K562 (cell line): ENCODE measurements at regions not wholly inside any gene's neighbourhood (a gene's known extent, or its start where the extent isn't known, plus 50 kb on each side); places are given as distances from the start of the nearest gene placed in this dataset.

Experiments used
- ATAC-seq: fragments of 200-7000 bp; cut with Tn5 transposase; 3 replicates; pipeline ENCODE4 v1.9.1; 2020; ENCODE audit warnings: moderate library complexity
- BruUV-seq: library from RNA; stranded (reverse); fragments of 400-500 nt; replicated peaks from 2 replicates; lab custom pipeline; 2021; lab: Mats Ljungman, UMichigan
- CTCF ChIA-PET: fragments of 300-600 bp; formaldehyde crosslinking; extraction: SDS; loops from one replicate; lab custom pipeline; 2021; ENCODE audit warnings: low intra/inter-chr PET ratio; lab: Yijun Ruan, JAX
- POLR2A ChIA-PET: fragments of 300-600, 350-650 bp; sonication (Branson Sonifier 250); formaldehyde crosslinking; extraction: SDS; loops from one replicate; lab custom pipeline; 2021; ENCODE audit warnings: antibody characterized with exemption, inconsistent platforms; lab: Yijun Ruan, JAX
- DNase-seq, 4 experiments: peaks; one replicate each; pipeline versions ENCODE4 v3.0.0 to v3.0.0-alpha.2; 2011 to 2018; ENCODE audit warnings: low spot score in 3 of 4, mixed read lengths in 3 of 4; ENCODE audit errors: extremely low read depth in 1 of 4
- FAIRE-seq: peaks from 2 replicates; lab custom pipeline; 2011; peaks lifted over from hg19 to GRCh38; lab: Jason Lieb, UNC
- H2AFZ ChIP-seq: 2 replicates; pipeline ENCODE4 v1.6.0; 2011; ENCODE audit warnings: low read depth, low read length, control low read depth, inconsistent platforms
- H3K27ac ChIP-seq: fragments of 200-600 bp; 3 replicates; pipeline ENCODE4 v1.8.0; 2011; ENCODE audit warnings: low read depth, mild to moderate bottlenecking, control low read depth, inconsistent platforms, low read length, moderate library complexity, mixed read lengths; ENCODE audit errors: extremely low read depth
- H3K27me3 ChIP-seq, 2 experiments: fragments of 300-600 bp in 1 of 2; 2 replicates in 1 of 2; 3 replicates in 1 of 2; pipeline versions ENCODE4 v1.6.0 to v1.8.0; 2011; ENCODE audit warnings: inconsistent platforms in 2 of 2, low read length in 2 of 2, mild to moderate bottlenecking in 1 of 2, mixed read lengths in 1 of 2, moderate library complexity in 1 of 2; ENCODE audit not compliant: control insufficient read depth in 2 of 2, insufficient read depth in 2 of 2
- H3K36me3 ChIP-seq: fragments of 300-600 bp; 3 replicates; pipeline ENCODE4 v1.8.0; 2011; ENCODE audit warnings: mild to moderate bottlenecking, low read length, inconsistent platforms; ENCODE audit not compliant: control insufficient read depth, insufficient read depth
- H3K4me1 ChIP-seq, 2 experiments: fragments of 200-600 bp in 1 of 2; replicated peaks in 1 of 2; 2 replicates in 1 of 2; 3 replicates in 1 of 2; pipeline versions ENCODE4 v1.5.1 to v1.8.0; 2011; ENCODE audit warnings: inconsistent platforms in 2 of 2, low read length in 2 of 2, mild to moderate bottlenecking in 1 of 2, mixed read lengths in 1 of 2, moderate library complexity in 1 of 2; ENCODE audit not compliant: control insufficient read depth in 2 of 2, insufficient read depth in 2 of 2
- H3K4me2 ChIP-seq: 2 replicates; pipeline ENCODE4 v1.6.1; 2011; ENCODE audit warnings: low read length, control low read depth, inconsistent platforms, mixed read lengths; ENCODE audit not compliant: insufficient read depth
- H3K4me3 ChIP-seq: fragments of 200-600 bp; sonication (generic), shearing (Covaris generic); 2 replicates; pipeline ENCODE4 v1.5.1; 2016; ENCODE audit warnings: control low read depth, inconsistent platforms
- H3K79me2 ChIP-seq: fragments of 200-600 bp; 3 replicates; pipeline ENCODE4 v1.8.0; 2011; ENCODE audit warnings: low read length, inconsistent platforms; ENCODE audit not compliant: control insufficient read depth, insufficient read depth
- H3K9ac ChIP-seq, 2 experiments: 2 replicates each; pipeline versions ENCODE4 v1.6.0 to v1.6.1; 2011; ENCODE audit warnings: low read depth in 2 of 2, low read length in 2 of 2, control low read depth in 1 of 2, inconsistent platforms in 1 of 2, mild to moderate bottlenecking in 1 of 2, mixed read lengths in 1 of 2; ENCODE audit not compliant: insufficient read depth in 1 of 2
- H3K9me1 ChIP-seq: one replicate; pipeline ENCODE4 v1.6.0; 2011; ENCODE audit warnings: inconsistent platforms, mild to moderate bottlenecking, low read length, moderate library complexity; ENCODE audit not compliant: control insufficient read depth, insufficient read depth
- H3K9me3 ChIP-seq: replicated peaks from 2 replicates; pipeline ENCODE4 v1.5.1; 2011; ENCODE audit warnings: low read depth, low read length, inconsistent platforms; ENCODE audit not compliant: control insufficient read depth, insufficient read depth
- H4K20me1 ChIP-seq: replicated peaks from 2 replicates; pipeline ENCODE4 v1.6.1; 2011; ENCODE audit warnings: low read length, inconsistent platforms, mixed read lengths; ENCODE audit not compliant: control insufficient read depth, insufficient read depth
- CEBPB ChIP-seq: fragments of 450-650 bp; IDR thresholded peaks from 2 replicates; pipeline ENCODE4 v1.6.1; 2016; ENCODE audit warnings: missing genetic modification characterization, missing compliant biosample characterization
- FOSL1 ChIP-seq: fragments of 200-800 bp; sonication (Bioruptor generic); conservative IDR thresholded peaks from 2 replicates; pipeline ENCODE4 v1.6.1; 2016; ENCODE audit warnings: missing genetic modification characterization, missing compliant biosample characterization
- FOXK2 ChIP-seq, 2 experiments: fragments of 450-650 bp; IDR thresholded peaks in 1 of 2; conservative IDR thresholded peaks in 1 of 2; 2 replicates each; pipeline ENCODE4 v1.6.1; 2016; ENCODE audit warnings: low read depth in 2 of 2, mild to moderate bottlenecking in 1 of 2
- NRF1 ChIP-seq, 2 experiments: fragments of 450-650 bp; IDR thresholded peaks in 1 of 2; conservative IDR thresholded peaks in 1 of 2; 2 replicates each; pipeline ENCODE4 v1.6.1; 2014; ENCODE audit warnings: mild to moderate bottlenecking in 2 of 2
- POU5F1 ChIP-seq: fragments of 150-350 bp; IDR thresholded peaks from 2 replicates; pipeline ENCODE4 v1.6.1; 2014; ENCODE audit warnings: borderline replicate concordance, low read length, low read depth, mild to moderate bottlenecking; ENCODE audit not compliant: partially characterized antibody
- SMAD1 ChIP-seq: fragments of 150-350 bp; IDR thresholded peaks from 2 replicates; pipeline ENCODE4 v1.6.1; 2014; ENCODE audit warnings: low read length, low read depth; ENCODE audit not compliant: partially characterized antibody
- TCFL5 ChIP-seq: fragments of 250-450 bp; sonication (Bioruptor Pico); conservative IDR thresholded peaks from 2 replicates; pipeline ENCODE4 v1.6.1; 2021; ENCODE audit warnings: mild to moderate bottlenecking, moderate library complexity, matching md5 sums
- XRCC5 ChIP-seq: fragments of 200-400 bp; formaldehyde crosslinking; IDR thresholded peaks from 2 replicates; pipeline ENCODE4 v1.6.1; 2017; ENCODE audit warnings: low read depth, mild to moderate bottlenecking, low read length
- ZBTB7A ChIP-seq: IDR thresholded peaks from 2 replicates; pipeline ENCODE4 v1.6.1; 2011; ENCODE audit warnings: low read depth, mild to moderate bottlenecking, low read length, moderate library complexity, borderline replicate concordance; ENCODE audit not compliant: control insufficient read depth
- whole genome bisulfite sequencing: fragments of 100-300 bp; shearing (Covaris generic); methylation state at CpG from one replicate; pipeline ENCODE4 v1.1.6; 2016; ENCODE audit warnings: low coverage, mixed read lengths; ENCODE audit not compliant: insufficient coverage; ENCODE audit errors: missing lambda C conversion rate; 5-methylcytosine and 5-hydroxymethylcytosine counted together
- in situ Hi-C: fragments of 300-500 bp; cut with MboI; formaldehyde crosslinking; loops from 4 replicates; pipeline ENCODE4 v1.15.0; 2018; ENCODE audit warnings: inconsistent platforms, mixed read lengths
- intact Hi-C: fragments of 100-400 bp; cut with micrococcal nuclease; formaldehyde crosslinking; loops from 2 replicates; pipeline ENCODE4 v1.14.2; 2022
- TF ChIP-seq, protein P1 (sequence below): fragments of 450-650 bp; IDR thresholded peaks from 2 replicates; pipeline ENCODE4 v1.6.1; 2017; ENCODE audit warnings: antibody characterized with exemption, mild to moderate bottlenecking
- TF ChIP-seq, protein P2 (sequence below): fragments of 250-450 bp; sonication (Bioruptor Pico); IDR thresholded peaks from 2 replicates; pipeline ENCODE4 v1.8.0; 2021; ENCODE audit warnings: mild to moderate bottlenecking, moderate library complexity
- TF ChIP-seq, protein P3 (sequence below): fragments of 450-650 bp; conservative IDR thresholded peaks from 2 replicates; pipeline ENCODE4 v1.6.1; 2016; ENCODE audit warnings: missing genetic modification characterization, low read depth, mild to moderate bottlenecking, missing compliant biosample characterization, moderate library complexity
- TF ChIP-seq, protein P4 (sequence below), 2 experiments: IDR thresholded peaks in 1 of 2; conservative IDR thresholded peaks in 1 of 2; 2 replicates each; pipeline ENCODE4 v1.6.1; 2016; ENCODE audit warnings: low read depth in 2 of 2, mild to moderate bottlenecking in 1 of 2, missing compliant biosample characterization in 1 of 2, missing genetic modification characterization in 1 of 2, moderate library complexity in 1 of 2

DNA sequence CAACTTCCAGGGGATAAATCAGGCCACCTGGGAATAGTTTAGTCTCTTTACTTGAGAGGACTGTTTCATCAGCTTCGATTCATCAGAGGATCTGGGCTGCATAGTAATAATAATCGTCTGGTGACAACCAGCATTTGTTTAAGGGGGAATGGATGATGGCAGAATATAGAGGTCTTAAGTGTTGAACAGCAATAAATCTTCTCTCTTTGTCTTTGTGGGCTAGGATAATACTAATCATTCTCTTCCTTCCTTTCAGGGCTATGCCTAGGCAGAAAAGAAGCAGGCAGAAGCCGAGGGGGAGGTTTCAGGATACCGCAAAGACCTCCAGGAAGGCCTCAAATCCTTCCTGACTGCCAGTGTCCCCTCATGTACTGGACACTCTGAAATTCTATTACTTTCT, 150.4 kb upstream of the GAREM1 start:
- ChIA-PET POLR2A (no interaction called here), CTCF (no interaction called here)
- Histone ChIP-seq H3K4me3 (no peak overlapping the region), H3K9me3 (no peaks in the 10 kb centered on the region), H3K4me1 (no peaks in the 10 kb centered on the region), H3K9me1 (no peaks in the 10 kb centered on the region), H3K36me3 (no peaks in the 10 kb centered on the region), H3K27me3 (no peaks in the 10 kb centered on the region), H3K79me2 (no peaks in the 10 kb centered on the region), H2AFZ (no peak overlapping the region), H3K4me2 (no peak overlapping the region), H3K9ac (no peak overlapping the region), H4K20me1 (no peaks in the 10 kb centered on the region), H3K27ac (no peak overlapping the region)
- DNase-seq = no peak
- in situ Hi-C loops = no loop called here
- BruUV-seq = no TSS peak
- no peak for ATAC-seq
- intact Hi-C loops = no loop called here
- FAIRE-seq = no peak
- WGBS = 0% methylated on average over 4 of the region's 4 CpGs
- TF ChIP-seq, protein P1, sequence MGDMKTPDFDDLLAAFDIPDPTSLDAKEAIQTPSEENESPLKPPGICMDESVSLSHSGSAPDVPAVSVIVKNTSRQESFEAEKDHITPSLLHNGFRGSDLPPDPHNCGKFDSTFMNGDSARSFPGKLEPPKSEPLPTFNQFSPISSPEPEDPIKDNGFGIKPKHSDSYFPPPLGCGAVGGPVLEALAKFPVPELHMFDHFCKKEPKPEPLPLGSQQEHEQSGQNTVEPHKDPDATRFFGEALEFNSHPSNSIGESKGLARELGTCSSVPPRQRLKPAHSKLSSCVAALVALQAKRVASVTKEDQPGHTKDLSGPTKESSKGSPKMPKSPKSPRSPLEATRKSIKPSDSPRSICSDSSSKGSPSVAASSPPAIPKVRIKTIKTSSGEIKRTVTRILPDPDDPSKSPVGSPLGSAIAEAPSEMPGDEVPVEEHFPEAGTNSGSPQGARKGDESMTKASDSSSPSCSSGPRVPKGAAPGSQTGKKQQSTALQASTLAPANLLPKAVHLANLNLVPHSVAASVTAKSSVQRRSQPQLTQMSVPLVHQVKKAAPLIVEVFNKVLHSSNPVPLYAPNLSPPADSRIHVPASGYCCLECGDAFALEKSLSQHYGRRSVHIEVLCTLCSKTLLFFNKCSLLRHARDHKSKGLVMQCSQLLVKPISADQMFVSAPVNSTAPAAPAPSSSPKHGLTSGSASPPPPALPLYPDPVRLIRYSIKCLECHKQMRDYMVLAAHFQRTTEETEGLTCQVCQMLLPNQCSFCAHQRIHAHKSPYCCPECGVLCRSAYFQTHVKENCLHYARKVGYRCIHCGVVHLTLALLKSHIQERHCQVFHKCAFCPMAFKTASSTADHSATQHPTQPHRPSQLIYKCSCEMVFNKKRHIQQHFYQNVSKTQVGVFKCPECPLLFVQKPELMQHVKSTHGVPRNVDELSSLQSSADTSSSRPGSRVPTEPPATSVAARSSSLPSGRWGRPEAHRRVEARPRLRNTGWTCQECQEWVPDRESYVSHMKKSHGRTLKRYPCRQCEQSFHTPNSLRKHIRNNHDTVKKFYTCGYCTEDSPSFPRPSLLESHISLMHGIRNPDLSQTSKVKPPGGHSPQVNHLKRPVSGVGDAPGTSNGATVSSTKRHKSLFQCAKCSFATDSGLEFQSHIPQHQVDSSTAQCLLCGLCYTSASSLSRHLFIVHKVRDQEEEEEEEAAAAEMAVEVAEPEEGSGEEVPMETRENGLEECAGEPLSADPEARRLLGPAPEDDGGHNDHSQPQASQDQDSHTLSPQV = no peak
- TF ChIP-seq CEBPB (no peak), TCFL5 (no peak), ZBTB7A (no peak), FOXK2 (conservative IDR thresholded peaks at IDR 0.05 in 1 of 2, IDR thresholded peaks at IDR 0.05 in 1 of 2; ENCODE audit: low read depth in 2 of 2) (no peak), XRCC5 (no peak), SMAD1 (no peak), NRF1 (conservative IDR thresholded peaks at IDR 0.05 in 1 of 2, IDR thresholded peaks at IDR 0.05 in 1 of 2) (no peak), POU5F1 (no peak), FOSL1 (no peak)
- TF ChIP-seq, protein P2, sequence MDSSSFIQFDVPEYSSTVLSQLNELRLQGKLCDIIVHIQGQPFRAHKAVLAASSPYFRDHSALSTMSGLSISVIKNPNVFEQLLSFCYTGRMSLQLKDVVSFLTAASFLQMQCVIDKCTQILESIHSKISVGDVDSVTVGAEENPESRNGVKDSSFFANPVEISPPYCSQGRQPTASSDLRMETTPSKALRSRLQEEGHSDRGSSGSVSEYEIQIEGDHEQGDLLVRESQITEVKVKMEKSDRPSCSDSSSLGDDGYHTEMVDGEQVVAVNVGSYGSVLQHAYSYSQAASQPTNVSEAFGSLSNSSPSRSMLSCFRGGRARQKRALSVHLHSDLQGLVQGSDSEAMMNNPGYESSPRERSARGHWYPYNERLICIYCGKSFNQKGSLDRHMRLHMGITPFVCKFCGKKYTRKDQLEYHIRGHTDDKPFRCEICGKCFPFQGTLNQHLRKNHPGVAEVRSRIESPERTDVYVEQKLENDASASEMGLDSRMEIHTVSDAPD = no peak
- TF ChIP-seq, protein P3, sequence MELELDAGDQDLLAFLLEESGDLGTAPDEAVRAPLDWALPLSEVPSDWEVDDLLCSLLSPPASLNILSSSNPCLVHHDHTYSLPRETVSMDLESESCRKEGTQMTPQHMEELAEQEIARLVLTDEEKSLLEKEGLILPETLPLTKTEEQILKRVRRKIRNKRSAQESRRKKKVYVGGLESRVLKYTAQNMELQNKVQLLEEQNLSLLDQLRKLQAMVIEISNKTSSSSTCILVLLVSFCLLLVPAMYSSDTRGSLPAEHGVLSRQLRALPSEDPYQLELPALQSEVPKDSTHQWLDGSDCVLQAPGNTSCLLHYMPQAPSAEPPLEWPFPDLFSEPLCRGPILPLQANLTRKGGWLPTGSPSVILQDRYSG = no peak
- TF ChIP-seq, protein P4, sequence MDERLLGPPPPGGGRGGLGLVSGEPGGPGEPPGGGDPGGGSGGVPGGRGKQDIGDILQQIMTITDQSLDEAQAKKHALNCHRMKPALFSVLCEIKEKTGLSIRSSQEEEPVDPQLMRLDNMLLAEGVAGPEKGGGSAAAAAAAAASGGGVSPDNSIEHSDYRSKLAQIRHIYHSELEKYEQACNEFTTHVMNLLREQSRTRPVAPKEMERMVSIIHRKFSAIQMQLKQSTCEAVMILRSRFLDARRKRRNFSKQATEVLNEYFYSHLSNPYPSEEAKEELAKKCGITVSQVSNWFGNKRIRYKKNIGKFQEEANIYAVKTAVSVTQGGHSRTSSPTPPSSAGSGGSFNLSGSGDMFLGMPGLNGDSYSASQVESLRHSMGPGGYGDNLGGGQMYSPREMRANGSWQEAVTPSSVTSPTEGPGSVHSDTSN (CRISPR knock-in tag; IDR thresholded peaks at IDR 0.05; ENCODE audit: low read depth) = no peak
- TF ChIP-seq, protein P4 (tag; conservative IDR thresholded peaks at IDR 0.05; ENCODE audit: low read depth) = no peak
